EL (cell line): ENCODE measurements at regions not wholly inside any gene's neighbourhood (a gene's known extent, or its start where the extent isn't known, plus 50 kb on each side); places are given as distances from the start of the nearest gene placed in this dataset.

Experiments used
- DNase-seq: peaks from one replicate; pipeline ENCODE4 v3.0.0-alpha.2; 2016

GRCh38 chr13:102933122-102933521 is 87.3 kb downstream of the ERCC5 start:
- DNase-seq: no peak

GRCh38 chr13:102932331-102932730 is 86.5 kb downstream of the ERCC5 start:
- DNase-seq: no peak

GRCh38 chr13:102930566-102930965 is 84.7 kb downstream of the ERCC5 start:
- no peak for DNase-seq

- no peak for DNase-seq
Observed at GRCh38 chr13:102928941-102929675, 83.3 kb downstream of the ERCC5 start.
